PC-9 (cell line): ENCODE measurements at regions not wholly inside any gene's neighbourhood (a gene's known extent, or its start where the extent isn't known, plus 50 kb on each side); places are given as distances from the start of the nearest gene placed in this dataset.
A peak's percentile ranks its signal among the peaks of the same experiment; 100 is the strongest.

ENCODE experiments used
- BruUV-seq: library from RNA; stranded (reverse); fragments of 400-500 nt; replicated peaks from 2 replicates; lab custom pipeline; 2021; lab: Mats Ljungman, UMichigan
- CTCF ChIA-PET: fragments of 300-600 bp; sonication (Branson Sonifier 250); formaldehyde crosslinking; loops from one replicate; lab custom pipeline; 2022; ENCODE audit warnings: antibody characterized with exemption; lab: Charles Lee
- POLR2A ChIA-PET: fragments of 300-600 bp; sonication (Branson Sonifier 250); formaldehyde crosslinking; loops from one replicate; lab custom pipeline; 2022; ENCODE audit warnings: antibody characterized with exemption; ENCODE audit not compliant: unreplicated experiment; lab: Charles Lee
- DNase-seq, 2 experiments: peaks; one replicate each; pipeline versions ENCODE4 v3.0.0 to v3.0.0-alpha.2; 2015 to 2022; ENCODE audit warnings: mixed read lengths in 1 of 2
- H2AFZ ChIP-seq: fragments of 200-600 bp; sonication (generic); 2 replicates; pipeline ENCODE4 v1.8.1; 2017; ENCODE audit warnings: antibody characterized with exemption
- H3F3A ChIP-seq: fragments of 200-600 bp; sonication (generic); 2 replicates; pipeline ENCODE4 v1.8.1; 2017; ENCODE audit warnings: antibody characterized with exemption, mild to moderate bottlenecking, low read depth; ENCODE audit not compliant: insufficient read depth
- H3K27ac ChIP-seq: fragments of 200-600 bp; sonication (generic); 2 replicates; pipeline ENCODE4 v1.6.1; 2016; ENCODE audit warnings: mixed run types
- H3K27me3 ChIP-seq: fragments of 200-600 bp; sonication (generic); 2 replicates; pipeline ENCODE4 v1.6.1; 2016; ENCODE audit warnings: low read depth, mixed run types; ENCODE audit not compliant: insufficient read depth
- H3K36me3 ChIP-seq: fragments of 200-600 bp; sonication (generic); 2 replicates; pipeline ENCODE4 v1.6.1; 2016; ENCODE audit warnings: low read depth, mixed run types
- H3K4me1 ChIP-seq: fragments of 200-600 bp; sonication (generic); replicated peaks from 2 replicates; pipeline ENCODE4 v1.6.1; 2016; ENCODE audit warnings: mixed run types; ENCODE audit not compliant: insufficient read depth
- H3K4me2 ChIP-seq: fragments of 200-600 bp; sonication (generic); 2 replicates; pipeline ENCODE4 v1.6.1; 2017; ENCODE audit warnings: mixed run types
- H3K4me3 ChIP-seq: fragments of 200-600 bp; sonication (generic); 2 replicates; pipeline ENCODE4 v1.6.1; 2016; ENCODE audit warnings: mixed run types
- H3K79me2 ChIP-seq: fragments of 200-600 bp; sonication (generic); 2 replicates; pipeline ENCODE4 v1.6.1; 2017; ENCODE audit warnings: low read depth, mixed run types
- H3K9me2 ChIP-seq: fragments of 200-600 bp; sonication (generic); 2 replicates; pipeline ENCODE4 v1.8.1; 2017; ENCODE audit warnings: mild to moderate bottlenecking; ENCODE audit not compliant: insufficient read depth
- H3K9me3 ChIP-seq: fragments of 200-600 bp; sonication (generic); 2 replicates; pipeline ENCODE4 v1.8.1; 2016; ENCODE audit warnings: low read depth; ENCODE audit not compliant: insufficient read depth
- H4K20me1 ChIP-seq: fragments of 200-600 bp; sonication (generic); 2 replicates; pipeline ENCODE4 v1.8.1; 2017; ENCODE audit not compliant: insufficient read depth
- EZH2 ChIP-seq: fragments of 200-600 bp; sonication (generic); IDR thresholded peaks from 2 replicates; pipeline ENCODE4 v1.8.0; 2017; ENCODE audit warnings: antibody characterized with exemption, low read depth
- intact Hi-C: fragments of 100-400 bp; cut with micrococcal nuclease; formaldehyde crosslinking; loops from one replicate; pipeline ENCODE4 v1.10.0; 2022; ENCODE audit not compliant: unreplicated experiment
- TF ChIP-seq, protein P1 (sequence below): fragments of 200-600 bp; sonication (generic); conservative IDR thresholded peaks from 2 replicates; pipeline ENCODE4 v1.6.1; 2017; ENCODE audit warnings: mixed run types, antibody characterized with exemption, mild to moderate bottlenecking, moderate library complexity

DNA sequence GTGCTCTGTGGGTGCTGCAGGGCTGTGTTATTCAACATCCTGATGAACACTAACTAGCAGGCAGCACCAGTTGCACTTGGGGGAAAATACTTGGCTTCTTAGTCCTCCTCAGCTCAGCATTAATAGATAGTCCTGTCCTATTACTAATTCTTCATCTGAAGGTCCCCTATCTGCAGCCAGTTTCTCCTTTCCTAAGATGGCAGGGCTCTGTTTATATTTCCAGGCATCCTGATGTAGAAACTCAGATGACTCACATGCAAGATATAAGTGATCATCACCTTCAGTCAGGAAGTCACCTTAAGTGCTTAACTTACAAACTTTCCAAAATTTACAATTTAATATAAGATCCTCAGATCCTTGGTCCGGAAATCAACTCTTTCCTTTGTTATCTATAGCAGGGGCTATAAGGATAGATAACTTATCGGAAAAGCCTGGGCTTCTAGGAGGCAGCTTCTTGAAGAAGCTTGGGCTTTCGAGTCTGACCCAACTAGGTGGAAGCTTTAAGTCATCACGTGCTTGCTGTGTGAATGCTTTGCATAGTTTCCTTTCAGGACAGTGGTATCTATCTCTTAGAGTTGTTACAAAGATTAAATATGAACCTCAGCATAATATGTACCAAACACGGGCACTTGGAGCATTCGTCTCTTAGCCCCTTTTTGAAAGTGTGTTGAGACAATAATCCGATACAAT, 181.0 kb upstream of the GRIP1 start:
- Histone ChIP-seq H3F3A (peaks cover 6% of the 10 kb centered on the region; the same call in 1 of the 2 replicates), H4K20me1 (0 out of 2 replicates have a peak, but pooled peaks cover 4% of the 10 kb centered on the region), H3K4me2 (no peak overlapping the region), H3K36me3 (no peaks in the 10 kb centered on the region), H3K4me3 (no peak overlapping the region), H3K27ac (no peak overlapping the region), H3K79me2 (no peaks in the 10 kb centered on the region), H3K9me2 (no peaks in the 10 kb centered on the region), H3K9me3 (no peaks in the 10 kb centered on the region), H3K4me1 (peaks cover 17% of the 10 kb centered on the region), H3K27me3 (no peaks in the 10 kb centered on the region), H2AFZ (no peak overlapping the region)
- TF ChIP-seq, protein P1, sequence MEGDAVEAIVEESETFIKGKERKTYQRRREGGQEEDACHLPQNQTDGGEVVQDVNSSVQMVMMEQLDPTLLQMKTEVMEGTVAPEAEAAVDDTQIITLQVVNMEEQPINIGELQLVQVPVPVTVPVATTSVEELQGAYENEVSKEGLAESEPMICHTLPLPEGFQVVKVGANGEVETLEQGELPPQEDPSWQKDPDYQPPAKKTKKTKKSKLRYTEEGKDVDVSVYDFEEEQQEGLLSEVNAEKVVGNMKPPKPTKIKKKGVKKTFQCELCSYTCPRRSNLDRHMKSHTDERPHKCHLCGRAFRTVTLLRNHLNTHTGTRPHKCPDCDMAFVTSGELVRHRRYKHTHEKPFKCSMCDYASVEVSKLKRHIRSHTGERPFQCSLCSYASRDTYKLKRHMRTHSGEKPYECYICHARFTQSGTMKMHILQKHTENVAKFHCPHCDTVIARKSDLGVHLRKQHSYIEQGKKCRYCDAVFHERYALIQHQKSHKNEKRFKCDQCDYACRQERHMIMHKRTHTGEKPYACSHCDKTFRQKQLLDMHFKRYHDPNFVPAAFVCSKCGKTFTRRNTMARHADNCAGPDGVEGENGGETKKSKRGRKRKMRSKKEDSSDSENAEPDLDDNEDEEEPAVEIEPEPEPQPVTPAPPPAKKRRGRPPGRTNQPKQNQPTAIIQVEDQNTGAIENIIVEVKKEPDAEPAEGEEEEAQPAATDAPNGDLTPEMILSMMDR, result no peak
- TF ChIP-seq EZH2, result no peak
- ChIA-PET CTCF (no interaction called here), POLR2A (no interaction called here)
- no TSS peak for BruUV-seq
- intact Hi-C loops, result loop anchor here (2.0 to 5.0 kb wide), 4 partner anchors 151 to 362 kb away; no protein-coding TSS in a partner anchor
- DNase-seq, result no peak

DNA sequence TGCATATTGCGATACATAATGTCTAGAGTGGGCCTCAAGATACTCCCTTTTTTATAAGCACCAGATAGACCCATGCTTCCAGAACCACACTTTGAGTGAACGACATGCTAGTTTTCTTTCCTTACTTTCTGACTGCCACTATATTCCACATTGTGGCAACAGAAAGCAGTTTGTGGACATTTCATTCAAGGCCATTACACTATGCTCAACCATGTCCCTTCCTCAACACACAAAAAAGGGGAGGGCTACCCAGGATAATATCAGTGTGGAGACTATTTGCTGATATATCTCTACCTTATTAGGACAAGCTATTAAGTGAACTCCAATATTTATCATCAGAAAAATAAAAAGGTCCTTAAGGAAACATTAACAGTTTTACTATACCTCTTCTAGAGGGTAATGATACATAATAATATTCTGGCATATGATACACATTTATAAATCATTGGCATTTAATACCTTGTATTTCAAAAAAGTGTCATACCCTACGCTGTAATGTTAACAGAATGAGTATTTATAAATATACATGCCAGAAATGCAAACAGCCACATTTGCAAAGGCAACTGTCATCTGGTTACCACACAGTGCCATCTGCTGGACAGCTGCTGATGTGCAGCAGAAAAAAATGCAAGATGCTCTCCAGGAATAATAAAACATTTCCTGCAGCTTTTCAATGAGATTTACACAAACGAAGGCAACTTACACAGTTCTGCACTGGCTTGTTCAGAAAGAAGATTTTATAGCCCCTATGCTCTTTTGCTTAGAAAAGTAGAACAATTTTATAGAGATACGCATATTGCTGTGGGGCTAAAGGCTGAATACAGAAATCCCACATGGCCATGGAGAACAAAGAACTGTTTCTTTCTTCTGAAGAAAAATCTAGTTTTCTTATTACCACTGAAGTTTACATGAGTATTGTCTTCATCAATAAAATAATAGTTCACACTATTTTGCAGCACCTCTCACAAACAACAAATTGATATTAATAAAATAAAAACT, 182.2 kb upstream of the GRIP1 start:
- H3K4me2 ChIP-seq, result no peak overlapping the region
- TF ChIP-seq EZH2, result no peak
- TF ChIP-seq, protein P1, result peak; percentile 94
- no TSS peak for BruUV-seq
- H3K9me3 ChIP-seq, result no peaks in the 10 kb centered on the region
- intact Hi-C loops, result loop anchor here (2.0 to 5.0 kb wide), 4 partner anchors 152 to 361 kb away; no protein-coding TSS in a partner anchor
- no peak overlapping the region for H3K27ac ChIP-seq
- no peak overlapping the region for H3K4me3 ChIP-seq
- H2AFZ ChIP-seq, result no peak overlapping the region
- H3K27me3 ChIP-seq, result no peaks in the 10 kb centered on the region
- no peaks in the 10 kb centered on the region for H3K36me3 ChIP-seq
- H3K9me2 ChIP-seq, result no peaks in the 10 kb centered on the region
- CTCF ChIA-PET, result interaction anchor here (0.6 kb wide), 1 partner anchor 152 kb away, joined by 3 read pairs; no protein-coding TSS in a partner anchor
- peak; percentile 44 to 59 for DNase-seq
- no peaks in the 10 kb centered on the region for H3K79me2 ChIP-seq
- H3F3A ChIP-seq, result peaks cover 6% of the 10 kb centered on the region; the same call in 1 of the 2 replicates
- 0 out of 2 replicates have a peak, but pooled peaks cover 4% of the 10 kb centered on the region for H4K20me1 ChIP-seq
- peaks cover 17% of the 10 kb centered on the region for H3K4me1 ChIP-seq
- POLR2A ChIA-PET, result no interaction called here

DNA sequence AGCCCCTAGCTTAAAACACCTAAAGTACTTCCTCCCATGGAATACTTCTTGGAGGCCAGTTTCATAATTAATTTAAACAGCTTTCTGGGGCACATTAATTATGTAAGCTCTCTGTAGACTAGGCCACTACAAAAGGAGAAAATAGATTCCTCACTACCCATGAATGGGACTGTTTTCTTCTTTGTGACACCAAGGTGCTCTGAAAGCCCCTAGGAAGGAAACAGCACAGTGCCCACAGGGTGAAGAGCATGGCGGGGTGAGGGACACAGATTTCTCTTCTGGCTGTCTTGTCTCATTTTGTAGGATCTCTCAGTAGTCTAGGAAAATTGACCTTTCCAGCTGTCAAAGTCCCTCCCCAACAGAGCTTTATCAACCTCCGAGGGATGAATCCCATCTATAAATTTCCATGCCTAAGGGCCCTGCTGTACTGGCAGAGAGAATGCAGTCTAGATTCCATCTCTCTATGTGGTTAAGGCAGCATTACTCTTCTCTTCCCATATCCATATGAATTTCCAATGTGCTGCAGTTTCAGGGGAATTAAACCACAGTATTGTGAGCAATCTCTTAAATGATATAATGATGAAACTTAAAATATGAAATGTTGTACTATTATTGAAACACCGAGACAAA, 183.6 kb upstream of the GRIP1 start:
- no peaks in the 10 kb centered on the region for H3K9me3 ChIP-seq
- no peaks in the 10 kb centered on the region for H3K27me3 ChIP-seq
- BruUV-seq, result no TSS peak
- H3K9me2 ChIP-seq, result no peaks in the 10 kb centered on the region
- H3K4me3 ChIP-seq, result no peak overlapping the region
- H3F3A ChIP-seq, result peaks cover 6% of the 10 kb centered on the region
- H3K27ac ChIP-seq, result no peak overlapping the region
- CTCF ChIA-PET, result no interaction called here
- 0 out of 2 replicates have a peak overlapping the region, but pooled peaks have one; percentile 30 for H3K4me2 ChIP-seq
- TF ChIP-seq, protein P1, result no peak
- no peak for TF ChIP-seq EZH2
- no peak overlapping the region for H2AFZ ChIP-seq
- H3K36me3 ChIP-seq, result no peaks in the 10 kb centered on the region
- intact Hi-C loops, result loop anchor here (5.0 kb wide), 3 partner anchors 170 to 360 kb away; no protein-coding TSS in a partner anchor
- no peak for DNase-seq
- H4K20me1 ChIP-seq, result 0 out of 2 replicates have a peak, but pooled peaks cover 4% of the 10 kb centered on the region
- H3K79me2 ChIP-seq, result no peaks in the 10 kb centered on the region
- POLR2A ChIA-PET, result no interaction called here
- peaks cover 17% of the 10 kb centered on the region for H3K4me1 ChIP-seq
